ENCODE measurements at regions not wholly inside any gene's neighbourhood (a gene's known extent, or its start where the extent isn't known, plus 50 kb on each side); places are given as distances from the start of the nearest gene placed in this dataset.

DNA sequence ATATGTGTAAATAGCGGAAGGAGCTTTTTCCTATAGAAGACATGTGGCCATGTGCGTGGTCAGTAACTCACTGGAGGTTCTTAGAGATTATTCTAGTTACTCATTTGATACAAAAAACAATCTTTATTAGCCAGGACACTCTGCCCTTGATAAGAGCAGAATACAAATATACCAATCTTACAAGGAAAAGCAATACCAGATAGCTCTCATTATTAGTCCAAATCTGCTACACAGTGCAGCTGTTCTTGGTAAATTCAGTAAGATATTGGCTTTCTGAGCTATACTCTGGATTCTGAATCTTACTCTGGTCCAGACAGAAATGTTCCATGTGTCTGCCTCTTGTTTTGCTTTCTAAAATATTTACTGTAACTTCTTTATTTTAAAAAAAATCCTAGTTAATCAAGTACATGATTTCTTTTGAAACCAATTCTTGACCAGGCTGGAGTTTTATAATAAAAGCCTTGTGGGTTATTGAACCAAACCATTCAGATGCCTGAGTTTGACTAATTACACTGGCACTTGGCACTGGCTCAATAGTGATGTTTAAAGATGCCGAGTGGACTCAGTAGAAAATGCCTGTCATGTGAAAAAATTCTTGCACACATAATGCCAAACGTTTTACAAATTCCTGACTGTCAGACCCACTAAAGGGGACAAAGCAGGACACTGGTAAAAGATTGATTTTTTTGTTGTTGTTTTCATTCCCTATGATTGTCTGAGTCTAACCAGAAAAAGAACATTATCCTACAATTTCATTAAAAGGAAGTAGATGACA, 242.8 kb upstream of the TCF21 start:
- no TSS peak for BruUV-seq (replicated peaks)
- Histone ChIP-seq H3K27ac (ENCODE audit: extremely low read length, insufficient read depth, low read length) (no peak overlapping the region), H2AFZ (ENCODE audit: low read length) (no peak overlapping the region), H3K4me3 (replicated peaks in 1 of 3; ENCODE audit: insufficient read depth in 1 of 3, low read depth in 2 of 3, low read length in 3 of 3) (no peak overlapping the region), H3K79me2 (ENCODE audit: insufficient read depth, low read length) (no peaks in the 10 kb centered on the region), H3K9me3 (ENCODE audit: low read length) (no peaks in the 10 kb centered on the region), H3K36me3 (replicated peaks in 1 of 2; ENCODE audit: control insufficient read depth in 1 of 2, insufficient read depth in 2 of 2, low read length in 2 of 2) (no peaks in the 10 kb centered on the region), H3K4me2 (ENCODE audit: low read depth, low read length) (no peak overlapping the region), H3K27me3 (ENCODE audit: control insufficient read depth in 1 of 2, insufficient read depth in 2 of 2, low read length in 2 of 2) (no peaks in the 10 kb centered on the region), H4K20me1 (ENCODE audit: insufficient read depth, low read length) (no peaks in the 10 kb centered on the region), H3K9ac (ENCODE audit: insufficient read depth, low read depth, low read length) (no peak overlapping the region), H3K4me1 (ENCODE audit: insufficient read depth, low read length) (no peaks in the 10 kb centered on the region)
- intact Hi-C loops (cut with micrococcal nuclease; ENCODE audit: unreplicated experiment) = no loop called here
- 11% methylated on average over 4 of the region's 4 CpGs for WGBS (ENCODE audit: low lambda C conversion rate)
- FAIRE-seq (no peak), ATAC-seq (no peak), DNase-seq (ENCODE audit: low spot score) (no peak)
- CTCF ChIA-PET (ENCODE audit: low intra/inter-chr PET ratio, low total read pairs) = no interaction called here
- POLR2A ChIA-PET = no interaction called here
- in situ Hi-C loops (cut with HindIII; ENCODE audit: extremely low pct_ligation_motif_present, low pct_unique_long_range_greater_than_20kb) = no loop called here
- TF ChIP-seq, protein P1, sequence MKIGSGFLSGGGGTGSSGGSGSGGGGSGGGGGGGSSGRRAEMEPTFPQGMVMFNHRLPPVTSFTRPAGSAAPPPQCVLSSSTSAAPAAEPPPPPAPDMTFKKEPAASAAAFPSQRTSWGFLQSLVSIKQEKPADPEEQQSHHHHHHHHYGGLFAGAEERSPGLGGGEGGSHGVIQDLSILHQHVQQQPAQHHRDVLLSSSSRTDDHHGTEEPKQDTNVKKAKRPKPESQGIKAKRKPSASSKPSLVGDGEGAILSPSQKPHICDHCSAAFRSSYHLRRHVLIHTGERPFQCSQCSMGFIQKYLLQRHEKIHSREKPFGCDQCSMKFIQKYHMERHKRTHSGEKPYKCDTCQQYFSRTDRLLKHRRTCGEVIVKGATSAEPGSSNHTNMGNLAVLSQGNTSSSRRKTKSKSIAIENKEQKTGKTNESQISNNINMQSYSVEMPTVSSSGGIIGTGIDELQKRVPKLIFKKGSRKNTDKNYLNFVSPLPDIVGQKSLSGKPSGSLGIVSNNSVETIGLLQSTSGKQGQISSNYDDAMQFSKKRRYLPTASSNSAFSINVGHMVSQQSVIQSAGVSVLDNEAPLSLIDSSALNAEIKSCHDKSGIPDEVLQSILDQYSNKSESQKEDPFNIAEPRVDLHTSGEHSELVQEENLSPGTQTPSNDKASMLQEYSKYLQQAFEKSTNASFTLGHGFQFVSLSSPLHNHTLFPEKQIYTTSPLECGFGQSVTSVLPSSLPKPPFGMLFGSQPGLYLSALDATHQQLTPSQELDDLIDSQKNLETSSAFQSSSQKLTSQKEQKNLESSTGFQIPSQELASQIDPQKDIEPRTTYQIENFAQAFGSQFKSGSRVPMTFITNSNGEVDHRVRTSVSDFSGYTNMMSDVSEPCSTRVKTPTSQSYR (CRISPR knock-in tag; IDR thresholded peaks at IDR 0.05; ENCODE audit: borderline replicate concordance) = no peak
- TF ChIP-seq, protein P2, sequence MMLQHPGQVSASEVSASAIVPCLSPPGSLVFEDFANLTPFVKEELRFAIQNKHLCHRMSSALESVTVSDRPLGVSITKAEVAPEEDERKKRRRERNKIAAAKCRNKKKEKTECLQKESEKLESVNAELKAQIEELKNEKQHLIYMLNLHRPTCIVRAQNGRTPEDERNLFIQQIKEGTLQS (CRISPR knock-in tag; IDR thresholded peaks at IDR 0.05) = no peak
- TF ChIP-seq TOPORS (CRISPR knock-in tag; IDR thresholded peaks at IDR 0.05) = no peak
- TF ChIP-seq ZNF260 (CRISPR knock-in tag; IDR thresholded peaks at IDR 0.05; ENCODE audit: borderline replicate concordance, low read depth) = no peak
- TF ChIP-seq, protein P3, sequence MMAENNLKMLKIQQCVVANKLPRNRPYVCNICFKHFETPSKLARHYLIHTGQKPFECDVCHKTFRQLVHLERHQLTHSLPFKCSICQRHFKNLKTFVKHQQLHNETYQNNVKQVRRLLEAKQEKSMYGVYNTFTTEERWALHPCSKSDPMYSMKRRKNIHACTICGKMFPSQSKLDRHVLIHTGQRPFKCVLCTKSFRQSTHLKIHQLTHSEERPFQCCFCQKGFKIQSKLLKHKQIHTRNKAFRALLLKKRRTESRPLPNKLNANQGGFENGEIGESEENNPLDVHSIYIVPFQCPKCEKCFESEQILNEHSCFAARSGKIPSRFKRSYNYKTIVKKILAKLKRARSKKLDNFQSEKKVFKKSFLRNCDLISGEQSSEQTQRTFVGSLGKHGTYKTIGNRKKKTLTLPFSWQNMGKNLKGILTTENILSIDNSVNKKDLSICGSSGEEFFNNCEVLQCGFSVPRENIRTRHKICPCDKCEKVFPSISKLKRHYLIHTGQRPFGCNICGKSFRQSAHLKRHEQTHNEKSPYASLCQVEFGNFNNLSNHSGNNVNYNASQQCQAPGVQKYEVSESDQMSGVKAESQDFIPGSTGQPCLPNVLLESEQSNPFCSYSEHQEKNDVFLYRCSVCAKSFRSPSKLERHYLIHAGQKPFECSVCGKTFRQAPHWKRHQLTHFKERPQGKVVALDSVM (CRISPR knock-in tag; IDR thresholded peaks at IDR 0.05) = no peak
- TF ChIP-seq, protein P4, sequence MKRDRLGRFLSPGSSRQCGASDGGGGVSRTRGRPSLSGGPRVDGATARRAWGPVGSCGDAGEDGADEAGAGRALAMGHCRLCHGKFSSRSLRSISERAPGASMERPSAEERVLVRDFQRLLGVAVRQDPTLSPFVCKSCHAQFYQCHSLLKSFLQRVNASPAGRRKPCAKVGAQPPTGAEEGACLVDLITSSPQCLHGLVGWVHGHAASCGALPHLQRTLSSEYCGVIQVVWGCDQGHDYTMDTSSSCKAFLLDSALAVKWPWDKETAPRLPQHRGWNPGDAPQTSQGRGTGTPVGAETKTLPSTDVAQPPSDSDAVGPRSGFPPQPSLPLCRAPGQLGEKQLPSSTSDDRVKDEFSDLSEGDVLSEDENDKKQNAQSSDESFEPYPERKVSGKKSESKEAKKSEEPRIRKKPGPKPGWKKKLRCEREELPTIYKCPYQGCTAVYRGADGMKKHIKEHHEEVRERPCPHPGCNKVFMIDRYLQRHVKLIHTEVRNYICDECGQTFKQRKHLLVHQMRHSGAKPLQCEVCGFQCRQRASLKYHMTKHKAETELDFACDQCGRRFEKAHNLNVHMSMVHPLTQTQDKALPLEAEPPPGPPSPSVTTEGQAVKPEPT (CRISPR knock-in tag; IDR thresholded peaks at IDR 0.05; ENCODE audit: low read depth) = no peak
- no peak for TF ChIP-seq BCL6 (CRISPR knock-in tag; IDR thresholded peaks at IDR 0.05)
- TF ChIP-seq, protein P5, sequence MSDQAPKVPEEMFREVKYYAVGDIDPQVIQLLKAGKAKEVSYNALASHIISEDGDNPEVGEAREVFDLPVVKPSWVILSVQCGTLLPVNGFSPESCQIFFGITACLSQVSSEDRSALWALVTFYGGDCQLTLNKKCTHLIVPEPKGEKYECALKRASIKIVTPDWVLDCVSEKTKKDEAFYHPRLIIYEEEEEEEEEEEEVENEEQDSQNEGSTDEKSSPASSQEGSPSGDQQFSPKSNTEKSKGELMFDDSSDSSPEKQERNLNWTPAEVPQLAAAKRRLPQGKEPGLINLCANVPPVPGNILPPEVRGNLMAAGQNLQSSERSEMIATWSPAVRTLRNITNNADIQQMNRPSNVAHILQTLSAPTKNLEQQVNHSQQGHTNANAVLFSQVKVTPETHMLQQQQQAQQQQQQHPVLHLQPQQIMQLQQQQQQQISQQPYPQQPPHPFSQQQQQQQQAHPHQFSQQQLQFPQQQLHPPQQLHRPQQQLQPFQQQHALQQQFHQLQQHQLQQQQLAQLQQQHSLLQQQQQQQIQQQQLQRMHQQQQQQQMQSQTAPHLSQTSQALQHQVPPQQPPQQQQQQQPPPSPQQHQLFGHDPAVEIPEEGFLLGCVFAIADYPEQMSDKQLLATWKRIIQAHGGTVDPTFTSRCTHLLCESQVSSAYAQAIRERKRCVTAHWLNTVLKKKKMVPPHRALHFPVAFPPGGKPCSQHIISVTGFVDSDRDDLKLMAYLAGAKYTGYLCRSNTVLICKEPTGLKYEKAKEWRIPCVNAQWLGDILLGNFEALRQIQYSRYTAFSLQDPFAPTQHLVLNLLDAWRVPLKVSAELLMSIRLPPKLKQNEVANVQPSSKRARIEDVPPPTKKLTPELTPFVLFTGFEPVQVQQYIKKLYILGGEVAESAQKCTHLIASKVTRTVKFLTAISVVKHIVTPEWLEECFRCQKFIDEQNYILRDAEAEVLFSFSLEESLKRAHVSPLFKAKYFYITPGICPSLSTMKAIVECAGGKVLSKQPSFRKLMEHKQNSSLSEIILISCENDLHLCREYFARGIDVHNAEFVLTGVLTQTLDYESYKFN (CRISPR knock-in tag; conservative IDR thresholded peaks at IDR 0.05) = no peak
- no peak for TF ChIP-seq HMG20B (CRISPR knock-in tag; conservative IDR thresholded peaks at IDR 0.05)
- TF ChIP-seq ZFYVE20 (CRISPR knock-in tag; IDR thresholded peaks at IDR 0.05; ENCODE audit: borderline replicate concordance, low read depth) = no peak
- TF ChIP-seq MAFF (IDR thresholded peaks at IDR 0.05; ENCODE audit: low read depth, low read length) = no peak
- no peak for TF ChIP-seq ZMYM2 (CRISPR knock-in tag; IDR thresholded peaks at IDR 0.05)
- TF ChIP-seq MAF1 (CRISPR knock-in tag; IDR thresholded peaks at IDR 0.05; ENCODE audit: borderline replicate concordance) = no peak
